HG02571 (cell line): ENCODE measurements at regions not wholly inside any gene's neighbourhood (a gene's known extent, or its start where the extent isn't known, plus 50 kb on each side); places are given as distances from the start of the nearest gene placed in this dataset.
"Not testable (repeated sequence)": the region's sequence is repeated elsewhere in the genome, so short reads cannot be mapped to it uniquely, and the experiment has no call there.

ENCODE experiments used
- ATAC-seq: cut with Tn5 transposase; IDR thresholded peaks from one replicate; pipeline ENCODE4 v1.9.1; 2021; ENCODE audit warnings: mild to moderate bottlenecking, moderate library complexity; ENCODE audit not compliant: unreplicated experiment

DNA sequence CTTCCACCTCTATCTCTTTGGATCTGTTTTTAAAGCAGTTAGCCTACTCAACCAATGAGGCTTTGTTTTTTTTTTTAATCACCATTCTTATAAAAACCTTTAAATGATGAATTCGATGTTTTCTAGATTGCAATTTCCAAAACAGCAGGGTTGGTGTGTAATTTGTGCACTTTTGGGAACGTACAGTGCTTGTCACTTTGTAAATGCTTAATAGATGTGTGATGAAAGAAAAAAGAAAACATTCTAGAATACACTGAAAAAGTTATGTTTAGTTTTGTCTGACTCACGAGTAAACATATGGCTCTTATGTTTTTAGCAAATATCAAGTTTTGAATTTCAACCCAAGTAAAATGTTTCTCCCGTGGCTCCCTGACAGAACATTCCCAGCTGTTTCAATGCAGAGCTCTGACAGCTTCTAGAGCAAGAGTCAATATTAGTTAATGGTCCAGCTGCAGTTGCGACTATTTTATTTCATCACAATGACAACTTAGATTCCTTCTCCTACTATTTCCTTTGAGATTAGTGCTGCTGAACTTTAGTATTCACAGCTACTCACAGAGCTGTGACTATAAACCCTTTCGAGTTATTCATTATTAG lies 362.5 kb upstream of the ADAMTS5 start:
- ATAC-seq: no peak

DNA sequence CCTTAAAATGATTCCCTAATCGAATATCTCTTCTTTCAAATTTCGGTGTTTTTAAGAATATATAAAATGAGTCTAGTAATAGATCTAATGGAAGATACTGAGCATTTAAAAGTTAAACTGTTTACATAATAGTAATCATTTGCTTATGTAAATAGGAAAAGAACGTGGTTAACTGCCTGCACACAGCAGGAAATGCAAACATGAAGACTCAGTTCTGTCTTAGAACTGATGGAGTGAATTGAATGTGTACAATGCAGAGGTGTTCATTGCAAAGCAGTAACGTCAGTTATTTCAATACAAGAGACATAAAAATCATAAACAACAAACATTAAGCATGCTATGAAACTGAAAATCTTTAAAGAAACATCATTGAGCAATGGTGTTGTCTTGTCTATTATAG lies 359.4 kb upstream of the ADAMTS5 start:
- no peak for ATAC-seq

DNA sequence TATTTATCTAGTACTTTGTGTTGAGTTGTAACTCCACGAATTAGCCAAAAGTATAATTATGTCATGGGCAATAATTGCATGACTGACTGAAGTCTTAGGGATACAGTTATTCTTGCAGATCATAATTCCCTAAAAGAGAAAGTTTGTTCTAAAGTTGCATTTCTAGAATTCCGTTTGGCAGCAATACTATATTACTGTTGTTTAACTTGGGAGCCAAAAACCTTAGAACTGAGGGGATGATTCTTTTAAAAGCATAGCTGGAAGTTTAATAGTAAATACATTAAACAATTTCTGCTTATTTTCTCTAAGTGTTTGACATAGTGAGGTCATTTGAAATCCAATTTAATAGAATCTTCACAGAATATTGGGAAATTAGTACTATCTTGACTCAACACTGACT lies 356.4 kb upstream of the ADAMTS5 start:
- ATAC-seq: no peak

DNA sequence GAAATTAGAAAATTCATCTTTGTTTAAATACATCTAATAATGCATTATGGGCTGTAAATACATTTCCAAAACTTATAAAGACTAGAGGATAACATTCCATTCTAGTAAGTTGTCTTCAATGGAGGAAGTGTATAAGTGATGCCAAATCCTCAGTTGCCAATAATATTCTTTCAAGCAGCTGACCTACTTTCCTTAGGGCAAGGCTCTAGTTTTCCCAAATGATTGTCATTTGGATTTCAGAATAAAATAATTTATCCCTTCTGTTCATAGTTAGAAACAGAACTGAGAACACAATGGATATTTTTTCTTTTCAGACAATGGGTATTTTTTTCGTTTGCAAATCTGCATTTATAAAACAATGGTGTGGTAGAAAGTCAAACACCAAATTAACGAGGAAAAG lies 354.9 kb upstream of the ADAMTS5 start:
- ATAC-seq: no peak

DNA sequence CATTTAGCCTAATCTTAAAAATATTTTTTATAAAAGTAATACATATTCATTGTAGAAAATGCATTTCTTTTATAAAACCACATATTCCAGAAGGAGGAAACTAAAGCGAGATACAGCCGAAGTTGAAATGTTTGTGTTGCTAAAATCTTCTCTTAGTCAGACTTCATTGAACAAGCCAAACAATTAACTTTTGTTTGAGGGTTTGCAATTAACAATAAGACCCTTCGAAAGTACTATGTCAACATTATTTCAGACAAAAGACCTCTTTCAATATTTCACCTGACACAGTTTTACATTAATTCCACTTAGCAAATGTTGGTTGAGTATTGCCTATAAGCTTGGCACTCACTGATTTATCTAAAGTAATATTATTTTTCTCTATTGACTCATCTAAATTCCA lies 354.0 kb upstream of the ADAMTS5 start:
- no peak for ATAC-seq

DNA sequence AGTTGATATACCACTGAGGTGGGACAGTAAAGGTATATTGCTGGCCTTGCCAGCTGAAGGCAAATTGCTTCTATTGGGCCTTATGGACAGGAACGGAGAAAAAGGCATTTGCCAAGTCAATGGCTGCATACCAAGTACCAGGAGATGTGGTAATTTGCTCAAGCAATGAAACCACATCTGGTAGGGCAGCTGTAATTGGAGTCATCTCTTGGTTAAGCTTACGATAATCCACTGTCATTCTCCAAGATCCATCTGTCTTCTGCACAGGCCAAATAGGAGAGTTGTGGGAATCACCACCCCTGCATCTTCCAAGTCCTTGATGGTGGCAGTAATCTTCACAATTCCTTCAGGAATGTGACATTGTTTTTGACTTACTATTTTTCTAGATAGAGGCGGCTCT lies 350.7 kb upstream of the ADAMTS5 start:
- ATAC-seq: not testable (repeated sequence)

DNA sequence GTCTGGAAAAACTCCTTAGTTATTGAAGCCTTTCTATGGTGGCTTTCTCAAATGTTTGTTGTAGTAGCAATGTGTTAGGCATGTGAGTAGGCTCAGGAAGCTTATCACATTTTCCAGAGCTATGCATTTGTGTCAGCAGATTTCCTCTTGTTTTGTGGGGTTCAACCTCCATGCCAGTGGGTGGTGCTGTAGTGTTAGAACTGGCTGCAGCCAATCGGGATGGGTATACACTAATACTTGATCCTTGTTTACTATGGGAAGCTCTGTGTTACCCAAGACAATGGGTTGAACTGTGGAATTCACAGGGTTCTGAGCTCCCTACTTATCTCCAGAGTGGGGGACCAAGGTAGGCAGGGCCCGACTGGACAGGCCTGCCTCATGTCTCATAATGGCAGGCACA lies 348.5 kb upstream of the ADAMTS5 start:
- ATAC-seq: no peak

DNA sequence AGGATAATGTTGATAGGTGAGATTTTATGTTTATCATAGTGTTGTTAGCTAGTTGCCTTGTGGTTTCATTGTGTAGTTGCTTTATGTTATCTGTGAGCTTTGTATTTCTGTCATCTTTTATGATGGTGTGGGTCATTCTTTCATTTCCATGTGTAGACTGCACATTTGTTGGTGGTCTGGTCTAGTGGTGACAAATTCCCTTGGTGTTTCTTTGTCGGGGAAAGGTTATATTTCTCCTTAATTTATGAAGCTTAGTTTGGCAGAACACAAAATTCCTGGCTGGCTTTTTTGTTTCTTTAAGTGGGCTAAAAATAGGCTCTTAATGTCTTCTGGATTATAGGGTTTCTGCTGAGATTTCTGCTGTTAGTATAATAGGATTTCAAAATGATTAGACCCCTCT lies 347.2 kb upstream of the ADAMTS5 start:
- ATAC-seq: no peak

DNA sequence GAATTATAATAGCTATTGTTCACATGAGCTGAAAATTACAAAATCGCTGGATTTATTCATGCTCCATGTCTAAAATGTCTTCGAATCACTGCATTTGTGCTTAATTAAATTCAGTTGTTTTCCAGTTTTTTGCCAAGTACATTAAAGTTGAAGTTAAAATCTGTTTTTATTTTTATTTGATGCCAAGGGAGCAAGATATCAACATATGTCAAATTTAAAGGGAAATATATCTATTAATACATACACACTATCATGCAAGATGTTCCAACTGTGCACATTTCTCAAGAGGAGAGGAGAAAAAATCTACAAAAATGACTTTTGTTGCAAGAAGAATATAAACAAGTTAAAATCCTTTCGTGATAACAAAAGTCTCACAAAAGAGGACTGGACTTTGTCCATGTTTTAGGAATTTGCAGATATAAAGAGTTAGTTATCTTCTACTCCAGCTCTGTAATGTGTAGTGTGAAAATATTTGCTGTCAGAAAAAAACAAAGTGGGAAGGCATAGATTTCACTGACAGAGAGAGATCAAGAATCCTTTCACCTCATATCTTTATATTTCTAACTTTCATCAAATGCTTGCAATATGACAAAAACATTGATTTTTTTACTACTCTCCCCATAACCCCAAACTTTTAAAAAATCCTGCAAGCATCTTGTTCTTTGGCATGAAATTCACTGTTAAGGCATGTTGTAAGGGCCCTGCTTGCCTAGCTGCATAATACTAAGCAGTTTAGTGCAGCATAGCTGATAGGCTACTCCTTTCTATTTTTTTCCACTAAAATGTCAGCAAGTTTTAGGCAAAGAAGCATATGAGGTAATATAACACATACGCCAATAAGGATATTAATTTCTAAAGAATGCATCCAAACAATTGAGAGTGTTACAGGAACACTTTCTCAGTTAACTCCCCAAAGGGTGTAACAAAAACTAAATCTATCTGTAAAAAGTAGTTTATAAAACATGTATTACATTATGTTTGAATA lies 340.2 kb upstream of the ADAMTS5 start:
- no peak for ATAC-seq

DNA sequence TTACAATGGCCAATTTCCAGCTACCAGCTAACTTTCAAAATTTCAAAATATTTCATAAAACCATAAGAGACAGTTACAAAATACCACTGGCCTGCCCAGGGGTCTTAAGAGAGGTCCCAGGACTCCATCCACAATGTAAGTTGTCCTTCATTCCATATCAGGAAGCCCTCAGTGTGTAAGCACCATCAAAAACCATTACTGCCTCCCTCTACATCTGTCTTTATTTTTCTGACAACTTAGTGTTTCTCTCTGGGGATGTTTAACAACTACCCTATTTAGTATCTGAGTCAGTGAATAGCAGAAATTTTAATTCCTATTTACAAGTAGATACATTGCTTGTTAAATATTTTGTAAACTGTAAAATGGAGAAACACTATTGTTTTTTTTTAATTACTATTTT lies 339.3 kb upstream of the ADAMTS5 start:
- no peak for ATAC-seq

DNA sequence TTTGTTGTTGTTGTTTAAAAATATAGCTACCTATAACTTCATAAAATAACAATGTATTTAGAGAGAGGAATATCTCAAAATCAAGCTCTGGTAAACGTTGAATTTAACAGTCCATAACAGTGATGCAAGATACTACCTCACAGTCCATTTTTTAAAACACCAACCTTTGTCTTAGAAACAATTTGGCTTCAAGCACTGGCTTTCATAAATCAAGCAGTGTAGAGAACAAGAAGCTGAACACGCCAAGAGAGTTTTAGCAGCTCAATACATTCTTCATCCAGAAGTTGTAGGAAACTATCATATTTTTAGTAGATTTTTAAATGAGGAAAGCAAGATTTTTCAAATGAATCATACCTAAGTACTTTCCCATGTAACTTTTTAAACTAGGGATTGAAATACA lies 334.3 kb upstream of the ADAMTS5 start:
- ATAC-seq: no peak

DNA sequence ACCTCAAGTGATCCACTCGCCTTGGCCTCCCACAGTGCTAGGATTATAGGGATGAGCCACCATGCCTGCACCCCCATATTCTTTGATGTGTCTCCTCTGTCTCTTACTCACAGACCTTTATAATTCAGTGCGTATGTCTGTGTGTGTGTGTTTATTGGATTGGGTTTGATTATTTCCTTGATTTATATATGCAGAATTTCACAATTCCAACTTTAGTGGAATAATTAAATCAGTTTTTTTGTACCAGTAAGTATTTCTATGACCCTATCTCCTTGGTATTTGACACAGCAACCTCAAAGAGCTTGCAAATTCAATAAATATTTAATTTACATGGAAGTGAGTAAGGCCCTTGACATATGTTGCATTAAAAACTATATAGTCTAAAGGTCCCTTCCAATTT lies 333.9 kb upstream of the ADAMTS5 start:
- no peak for ATAC-seq

DNA sequence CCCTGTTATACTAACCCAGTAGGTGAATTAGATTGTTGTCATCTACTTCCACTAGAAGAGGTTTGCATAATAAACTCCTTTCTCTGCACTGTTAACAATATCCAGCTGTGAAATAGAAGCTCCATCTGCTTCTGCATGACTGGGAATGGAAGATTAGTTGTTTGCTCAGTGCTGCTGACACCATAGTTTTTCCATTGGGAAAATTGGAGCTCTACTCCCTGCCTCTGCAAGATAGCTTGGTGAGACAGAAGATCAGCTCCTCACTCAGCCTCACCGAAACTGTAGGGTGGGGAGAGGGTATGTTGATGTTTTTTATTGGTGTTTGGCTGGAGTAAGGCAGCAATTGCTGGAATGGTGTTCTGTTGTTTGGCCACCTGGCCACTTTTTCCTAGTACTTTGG lies 331.6 kb upstream of the ADAMTS5 start:
- ATAC-seq: no peak

DNA sequence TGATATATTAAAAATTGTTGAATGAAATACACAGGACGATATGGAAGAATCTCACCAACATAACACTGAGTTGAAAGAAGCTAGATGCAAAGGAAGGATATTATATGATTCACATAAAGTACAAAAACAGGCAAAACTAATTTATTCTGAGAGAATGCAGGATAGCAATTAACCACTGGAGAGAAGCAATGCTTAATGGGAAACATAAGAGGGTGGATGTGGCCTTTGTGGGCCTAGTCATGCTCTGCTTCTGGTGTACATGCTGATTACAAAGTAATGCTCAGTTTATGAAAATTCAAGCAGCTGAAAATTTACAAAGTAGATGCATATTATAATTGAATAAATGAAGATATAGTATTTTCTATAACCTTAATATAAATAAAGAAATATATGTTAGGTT lies 326.4 kb upstream of the ADAMTS5 start:
- ATAC-seq: no peak

DNA sequence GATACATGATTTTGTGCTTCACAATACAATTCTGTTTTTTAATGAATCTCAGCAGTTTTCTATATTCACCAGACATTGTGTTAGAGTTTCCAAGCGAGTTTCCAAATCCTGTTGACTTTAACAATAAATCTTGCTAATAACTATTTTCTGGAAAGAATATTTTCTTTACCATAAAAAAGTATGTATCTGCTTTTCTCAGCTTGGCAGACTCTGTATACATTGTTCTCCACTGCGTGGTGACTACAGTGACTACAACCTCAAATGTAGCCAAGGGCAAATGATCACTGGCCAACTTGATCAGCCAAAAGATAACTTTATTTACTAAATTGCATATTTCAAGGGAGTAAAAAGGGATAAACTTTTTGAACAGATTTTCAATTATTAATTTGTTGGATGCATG lies 325.9 kb upstream of the ADAMTS5 start:
- ATAC-seq: no peak

DNA sequence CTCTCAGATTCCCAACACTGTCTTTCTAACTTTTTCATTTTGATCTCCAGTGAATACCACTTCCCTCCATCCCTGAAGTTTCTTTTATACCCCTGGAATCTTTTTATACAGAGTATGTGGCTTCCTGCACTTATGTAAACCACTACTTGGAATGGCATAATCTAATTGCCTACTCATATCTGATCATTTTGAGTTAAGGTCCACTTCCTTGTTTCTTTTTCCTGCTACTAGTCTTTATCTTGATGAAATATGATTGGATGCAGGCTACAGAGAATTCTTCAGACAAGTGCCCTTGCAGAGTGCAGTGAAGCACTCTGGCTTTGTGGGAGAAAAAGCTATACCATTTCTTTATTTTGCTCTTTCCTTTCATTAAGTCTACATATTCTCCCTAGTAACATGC lies 325.3 kb upstream of the ADAMTS5 start:
- no peak for ATAC-seq

DNA sequence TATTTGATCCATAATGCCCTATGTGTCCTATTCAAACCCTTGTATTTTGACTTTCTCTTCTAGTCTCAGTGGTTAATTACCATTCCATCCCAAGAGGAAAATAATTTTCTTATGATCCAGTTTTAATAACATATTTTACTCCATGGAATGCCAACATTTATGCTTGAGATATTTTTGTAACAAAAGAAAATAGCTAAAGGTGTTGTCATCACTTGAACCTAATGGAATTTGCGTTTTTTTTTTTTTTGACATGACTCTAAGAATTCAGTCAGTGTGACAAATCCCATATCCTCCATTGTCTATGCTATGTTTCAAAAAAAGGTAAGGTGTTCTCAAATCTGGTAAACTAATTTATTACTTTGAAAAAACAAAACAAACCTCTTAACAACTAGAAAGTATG lies 324.1 kb upstream of the ADAMTS5 start:
- ATAC-seq: no peak

DNA sequence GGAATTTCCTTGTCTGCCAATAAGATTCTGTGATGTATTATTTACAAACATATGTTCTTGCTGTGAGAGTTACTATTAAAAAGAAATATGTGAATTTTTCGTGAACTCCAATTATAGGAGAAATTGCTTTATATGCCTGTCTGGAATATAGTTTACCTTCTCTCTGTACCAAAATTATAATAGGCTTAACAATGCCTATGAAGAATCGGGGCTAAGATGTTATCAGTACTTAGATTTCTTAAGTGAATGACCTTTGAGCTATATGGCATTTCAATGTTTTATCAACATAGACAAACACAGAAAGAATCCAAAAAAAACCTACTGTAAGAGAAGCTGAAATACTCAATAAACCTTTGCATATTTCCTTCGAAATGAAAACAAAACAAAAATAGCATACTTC lies 323.1 kb upstream of the ADAMTS5 start:
- no peak for ATAC-seq

DNA sequence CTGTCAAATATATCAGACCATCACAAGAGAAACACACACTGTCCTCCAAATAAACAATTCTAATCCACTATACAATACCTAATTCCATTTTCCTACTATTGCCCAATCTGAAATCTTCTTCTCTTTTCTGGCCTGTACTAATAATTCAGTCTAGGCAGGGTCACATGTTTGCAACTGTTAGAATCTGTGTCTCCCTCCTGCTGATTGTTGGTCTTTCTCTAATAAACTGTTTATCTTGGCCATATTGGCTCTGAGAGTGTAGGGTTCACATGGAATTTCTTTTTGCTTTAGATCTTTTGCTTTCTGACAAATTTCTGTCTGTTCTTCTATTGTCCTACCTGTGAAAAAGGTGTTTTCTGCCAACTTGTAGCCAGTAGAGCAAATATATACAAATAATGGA lies 319.9 kb upstream of the ADAMTS5 start:
- no peak for ATAC-seq

DNA sequence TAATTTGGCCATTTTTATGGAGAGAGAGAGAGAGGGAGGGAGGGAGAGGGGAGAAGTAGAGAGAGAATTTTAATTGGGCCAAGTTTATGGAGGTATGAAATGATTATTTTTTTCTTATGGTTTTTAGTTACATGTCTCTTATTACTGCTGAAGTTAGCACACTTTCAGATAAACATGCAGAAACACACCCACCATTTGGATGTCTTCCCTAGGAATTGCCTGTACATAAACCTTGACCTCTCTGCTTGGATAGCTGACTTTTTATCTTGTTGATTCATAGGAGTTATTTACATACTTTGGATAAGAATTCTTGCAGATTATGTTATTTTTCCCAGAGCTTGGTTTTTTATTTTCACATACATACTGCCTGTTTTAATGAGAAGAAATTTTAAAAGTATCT lies 310.2 kb upstream of the ADAMTS5 start:
- ATAC-seq: no peak

DNA sequence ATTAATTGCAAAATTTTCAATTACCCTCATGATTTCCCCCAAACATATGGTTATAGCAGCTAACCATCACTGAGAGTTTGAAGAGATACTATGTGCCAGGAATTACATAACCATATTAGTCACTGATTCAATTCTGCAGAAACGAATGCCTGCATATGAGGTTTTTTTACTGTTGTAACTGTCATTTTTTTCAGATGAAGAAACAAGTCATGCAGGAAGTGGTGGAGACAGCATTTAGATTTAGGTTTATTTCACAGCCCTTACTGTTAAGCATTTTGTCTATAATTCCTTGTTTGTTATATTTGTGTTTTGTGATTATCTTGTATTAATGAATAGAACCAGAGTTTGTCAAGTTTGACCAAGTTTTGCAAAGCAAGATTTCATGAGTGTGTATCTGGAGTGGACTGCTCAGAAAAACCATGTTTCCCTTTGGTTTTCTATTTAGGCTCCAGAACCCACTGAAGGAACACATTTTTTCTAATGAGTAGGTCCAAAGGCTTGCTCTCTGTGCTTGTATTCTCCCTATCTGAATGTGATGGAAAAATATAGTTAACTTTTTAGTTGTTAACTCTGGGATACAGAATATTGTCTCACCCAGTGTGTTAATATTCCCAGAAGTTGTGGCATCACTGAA lies 308.5 kb upstream of the ADAMTS5 start:
- no peak for ATAC-seq

DNA sequence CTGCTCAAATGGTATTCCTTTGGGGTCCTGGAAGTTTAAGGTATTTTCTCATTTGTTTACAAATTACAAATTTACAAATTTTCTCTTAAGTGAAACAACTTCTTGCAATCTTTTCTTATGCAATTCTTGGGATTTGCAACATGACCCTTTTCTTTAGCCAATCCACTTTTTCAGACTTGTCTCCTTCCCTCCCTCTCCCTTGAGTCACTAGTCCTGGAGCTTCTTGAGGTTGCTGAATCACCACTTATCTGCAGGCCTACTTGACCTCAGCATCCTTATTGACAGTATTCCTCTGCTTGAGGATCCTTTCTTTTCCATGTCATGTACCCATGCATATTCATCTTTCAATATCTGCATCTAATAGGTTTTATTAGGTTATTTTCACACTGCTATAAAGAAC lies 302.8 kb upstream of the ADAMTS5 start:
- no peak for ATAC-seq
